Thoracic aorta (tissue), 2 donors: ENCODE measurements at regions not wholly inside any gene's neighbourhood (a gene's known extent, or its start where the extent isn't known, plus 50 kb on each side); places are given as distances from the start of the nearest gene placed in this dataset.

Experiments used
- ATAC-seq: fragments of 150-250 bp; one replicate; pipeline ENCODE4 v1.8.0; 2017; ENCODE audit warnings: low read depth; ENCODE audit not compliant: insufficient number of reproducible peaks, low FRiP score
- DNase-seq: peaks from one replicate; pipeline ENCODE4 v3.0.0-alpha.2; 2020; ENCODE audit warnings: low spot score
- H3K27ac ChIP-seq, 2 donors: fragments of 200-600 bp; sonication (generic); 1 replicate in 1 of 2; 2 replicates in 1 of 2; pipeline ENCODE4 v1.5.1; 2016; ENCODE audit warnings: mild to moderate bottlenecking in 2 of 2, moderate library complexity in 2 of 2
- H3K27me3 ChIP-seq: fragments of 200-600 bp; sonication (generic); replicated peaks from 2 replicates; pipeline ENCODE4 v1.6.0; 2016; ENCODE audit warnings: mild to moderate bottlenecking; ENCODE audit not compliant: insufficient read depth
- H3K36me3 ChIP-seq: fragments of 200-600 bp; sonication (generic); one replicate; pipeline ENCODE4 v1.5.1; 2016
- H3K4me1 ChIP-seq, 2 donors: fragments of 200-600 bp; sonication (generic); 1 replicate in 1 of 2; 2 replicates in 1 of 2; pipeline versions ENCODE4 v1.5.1 to v1.6.0; 2016; ENCODE audit warnings: low read depth in 2 of 2, mild to moderate bottlenecking in 1 of 2; ENCODE audit not compliant: control insufficient read depth in 1 of 2
- H3K4me3 ChIP-seq: fragments of 200-600 bp; sonication (generic); 2 replicates; pipeline ENCODE4 v1.5.1; 2016; ENCODE audit warnings: mild to moderate bottlenecking
- H3K9me3 ChIP-seq: fragments of 200-600 bp; sonication (generic); 2 replicates; pipeline ENCODE4 v1.5.1; 2016
- TF ChIP-seq, protein P1 (sequence below): fragments of 200-600 bp; sonication (generic); IDR thresholded peaks from one replicate; pipeline ENCODE4 v1.5.1; 2019; ENCODE audit warnings: antibody characterized with exemption

DNA sequence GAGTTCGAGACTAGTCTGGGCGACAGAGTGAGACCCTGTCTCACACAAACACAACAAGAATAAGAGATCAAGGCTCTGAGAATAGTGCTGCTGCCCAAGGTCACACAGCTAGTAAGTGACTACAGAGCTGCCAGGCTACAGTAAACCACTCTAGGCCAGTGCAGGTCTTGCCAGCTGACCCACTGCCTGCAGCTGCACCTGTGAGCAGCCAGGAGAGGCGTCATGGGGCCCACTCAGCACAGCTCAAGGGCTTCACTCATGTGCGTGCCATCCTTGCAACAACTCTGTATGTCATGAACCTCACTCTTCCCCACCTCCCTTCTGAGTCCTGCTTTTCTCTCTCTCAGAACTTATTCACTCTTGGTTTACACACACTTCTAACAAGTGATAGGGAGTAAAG lies 176.7 kb downstream of the SMAD6 start:
- no peaks in the 10 kb centered on the region for H3K9me3 ChIP-seq
- no peak for ATAC-seq
- H3K27ac ChIP-seq: no peak overlapping the region
- no peak for DNase-seq
- H3K4me1 ChIP-seq: peaks cover 17 to 20% of the 10 kb centered on the region in 2 donors
- no peaks in the 10 kb centered on the region for H3K36me3 ChIP-seq
- TF ChIP-seq, protein P1, sequence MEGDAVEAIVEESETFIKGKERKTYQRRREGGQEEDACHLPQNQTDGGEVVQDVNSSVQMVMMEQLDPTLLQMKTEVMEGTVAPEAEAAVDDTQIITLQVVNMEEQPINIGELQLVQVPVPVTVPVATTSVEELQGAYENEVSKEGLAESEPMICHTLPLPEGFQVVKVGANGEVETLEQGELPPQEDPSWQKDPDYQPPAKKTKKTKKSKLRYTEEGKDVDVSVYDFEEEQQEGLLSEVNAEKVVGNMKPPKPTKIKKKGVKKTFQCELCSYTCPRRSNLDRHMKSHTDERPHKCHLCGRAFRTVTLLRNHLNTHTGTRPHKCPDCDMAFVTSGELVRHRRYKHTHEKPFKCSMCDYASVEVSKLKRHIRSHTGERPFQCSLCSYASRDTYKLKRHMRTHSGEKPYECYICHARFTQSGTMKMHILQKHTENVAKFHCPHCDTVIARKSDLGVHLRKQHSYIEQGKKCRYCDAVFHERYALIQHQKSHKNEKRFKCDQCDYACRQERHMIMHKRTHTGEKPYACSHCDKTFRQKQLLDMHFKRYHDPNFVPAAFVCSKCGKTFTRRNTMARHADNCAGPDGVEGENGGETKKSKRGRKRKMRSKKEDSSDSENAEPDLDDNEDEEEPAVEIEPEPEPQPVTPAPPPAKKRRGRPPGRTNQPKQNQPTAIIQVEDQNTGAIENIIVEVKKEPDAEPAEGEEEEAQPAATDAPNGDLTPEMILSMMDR: no peak
- no peaks in the 10 kb centered on the region for H3K27me3 ChIP-seq
- no peak overlapping the region for H3K4me3 ChIP-seq

DNA sequence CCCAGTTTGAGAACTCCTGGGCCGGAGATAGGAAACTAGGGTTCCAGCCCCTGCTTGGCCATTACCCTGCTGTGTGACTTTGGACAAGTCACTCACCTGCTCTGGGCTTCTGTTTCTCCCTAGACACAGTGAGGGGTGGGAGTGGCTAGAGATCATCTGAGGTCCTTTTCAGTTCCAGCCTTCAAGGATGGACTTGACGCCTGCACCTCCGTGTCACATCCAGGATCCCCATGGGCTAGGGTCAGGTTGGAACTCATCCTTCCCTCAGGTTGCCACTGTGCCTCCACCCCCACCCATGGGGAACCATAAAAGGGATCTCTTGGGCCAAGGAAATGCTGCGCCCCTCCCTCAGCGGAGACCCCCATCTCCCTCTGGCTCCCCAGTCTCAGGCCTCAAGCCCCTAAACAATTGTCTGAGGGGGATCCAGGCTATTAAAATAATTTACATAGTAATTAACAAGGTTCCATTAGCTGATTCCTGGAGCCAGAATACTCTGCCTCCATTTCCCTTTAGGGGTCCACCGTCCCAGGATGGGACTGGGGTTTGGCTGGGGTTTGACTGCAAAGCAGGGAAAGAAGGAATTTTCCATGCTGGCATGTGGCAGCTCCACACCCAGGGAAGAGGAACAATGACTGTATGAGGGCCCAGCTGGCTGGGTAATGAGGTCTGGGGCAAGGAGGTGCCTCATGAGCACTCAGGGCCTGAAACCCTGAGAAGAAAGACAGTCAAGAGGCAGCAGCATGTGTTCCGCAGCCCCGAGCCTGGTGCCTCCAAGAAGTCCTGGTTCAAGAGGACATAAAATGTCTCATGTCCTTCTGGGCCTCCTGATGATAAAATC lies 177.7 kb downstream of the SMAD6 start:
- ATAC-seq (no peak), DNase-seq (no peak)
- no peaks in the 10 kb centered on the region for H3K36me3 ChIP-seq
- TF ChIP-seq, protein P1: no peak
- no peaks in the 10 kb centered on the region for H3K9me3 ChIP-seq
- H3K4me1 ChIP-seq: peaks cover 19 to 27% of the 10 kb centered on the region in 2 donors
- no peak overlapping the region for H3K27ac ChIP-seq
- no peak overlapping the region for H3K4me3 ChIP-seq
- no peaks in the 10 kb centered on the region for H3K27me3 ChIP-seq

- Histone ChIP-seq H3K36me3 (no peaks in the 10 kb centered on the region), H3K27ac (no peak overlapping the region), H3K27me3 (no peaks in the 10 kb centered on the region), H3K4me3 (no peak overlapping the region), H3K9me3 (no peaks in the 10 kb centered on the region), H3K4me1 (peaks cover 19 to 27% of the 10 kb centered on the region in 2 donors)
- ATAC-seq (no peak), DNase-seq (no peak)
- TF ChIP-seq, protein P1: no peak
These were observed 178.5 kb downstream of the SMAD6 start for GRCh38 chr15:66880380-66881155.

GRCh38 chr15:66881173-66881905 lies 179.3 kb downstream of the SMAD6 start:
- H3K27ac ChIP-seq: peak overlapping the region; percentile 72 to 81
- peaks cover 19 to 27% of the 10 kb centered on the region in 2 donors for H3K4me1 ChIP-seq
- no peaks in the 10 kb centered on the region for H3K9me3 ChIP-seq
- TF ChIP-seq, protein P1: no peak
- H3K36me3 ChIP-seq: no peaks in the 10 kb centered on the region
- no peaks in the 10 kb centered on the region for H3K27me3 ChIP-seq
- DNase-seq: no peak
- no peak for ATAC-seq
- no peak overlapping the region for H3K4me3 ChIP-seq
